ENCODE measurements at regions not wholly inside any gene's neighbourhood (a gene's known extent, or its start where the extent isn't known, plus 50 kb on each side); places are given as distances from the start of the nearest gene placed in this dataset.
"Not testable (repeated sequence)": the region's sequence is repeated elsewhere in the genome, so short reads cannot be mapped to it uniquely, and the experiment has no call there.

DNA sequence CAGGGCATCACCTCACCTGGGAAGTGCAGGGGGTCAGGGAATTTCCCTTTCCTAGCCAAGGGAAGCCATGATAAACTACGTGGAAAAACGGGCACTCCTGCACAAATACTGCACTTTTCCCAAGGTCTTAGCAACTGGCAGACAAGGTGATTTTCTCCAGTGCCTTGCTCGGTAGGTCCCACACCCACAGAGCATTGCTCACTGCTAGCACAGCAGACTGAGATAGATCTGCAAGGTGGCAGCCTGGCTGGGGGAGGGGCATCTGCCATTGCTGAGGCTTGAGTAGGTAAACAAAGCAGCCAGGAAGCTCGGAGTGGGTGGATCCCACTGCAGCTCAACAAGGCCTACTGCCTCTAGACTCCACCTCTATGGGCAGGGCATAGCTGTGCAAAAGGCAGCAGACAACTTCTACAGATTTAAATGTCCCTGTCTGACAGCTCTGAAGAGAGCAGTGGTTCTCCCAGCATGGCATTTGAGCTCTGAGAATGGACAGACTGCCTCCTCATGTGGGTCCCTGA lies 111.5 kb upstream of the FIBIN start:
- TF ChIP-seq SP1 (IDR thresholded peaks at IDR 0.05); SUZ12 (IDR thresholded peaks at IDR 0.05); TARDBP (IDR thresholded peaks at IDR 0.05); ELF4 (IDR thresholded peaks at IDR 0.05); CTBP1 (IDR thresholded peaks at IDR 0.05; ENCODE audit: borderline replicate concordance); FOXA1 (IDR thresholded peaks at IDR 0.05); FOXM1 (IDR thresholded peaks at IDR 0.05; ENCODE audit: borderline replicate concordance); ZNF384 (IDR thresholded peaks at IDR 0.05); ARNT (IDR thresholded peaks at IDR 0.05); BHLHE40 (IDR thresholded peaks at IDR 0.05; ENCODE audit: borderline replicate concordance): not testable (repeated sequence)
